ENCODE measurements at regions not wholly inside any gene's neighbourhood (a gene's known extent, or its start where the extent isn't known, plus 50 kb on each side); places are given as distances from the start of the nearest gene placed in this dataset.

DNA sequence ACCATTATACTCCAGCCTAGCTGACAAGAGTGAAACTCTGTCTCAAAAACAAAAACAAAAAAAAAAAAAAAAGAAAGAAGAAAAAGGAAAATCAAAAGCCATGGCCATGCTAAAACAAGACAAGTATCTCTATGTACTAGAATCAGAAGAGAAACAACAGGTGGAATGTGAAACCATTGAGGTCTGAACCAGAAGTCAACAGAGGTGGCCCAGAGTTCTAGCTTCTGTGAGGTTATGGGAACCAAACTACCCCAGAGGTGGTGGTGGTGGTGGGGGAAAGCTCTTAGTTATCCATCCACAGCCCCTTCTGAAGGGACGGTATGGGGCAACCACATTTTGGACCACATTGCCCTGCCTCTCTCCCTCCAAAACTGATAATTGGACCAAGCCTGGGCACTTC lies 59.5 kb upstream of the ZNF366 start:
- TF ChIP-seq ZNF274 (IDR thresholded peaks at IDR 0.05; ENCODE audit: low read depth, low read length), result no peak
- no peak for TF ChIP-seq YY1 (IDR thresholded peaks at IDR 0.05; ENCODE audit: insufficient read depth, insufficient read length)

All from NT2/D1 (cell line).